ENCODE measurements at regions not wholly inside any gene's neighbourhood (a gene's known extent, or its start where the extent isn't known, plus 50 kb on each side); places are given as distances from the start of the nearest gene placed in this dataset.

GRCh38 chrX:140317462-140317861 is 187.4 kb downstream of the SOX3 start:
- Histone ChIP-seq H3K27ac (no peak overlapping the region), H3K9me3 (no peaks in the 10 kb centered on the region), H3K36me3 (no peaks in the 10 kb centered on the region), H3K4me3 (no peak overlapping the region), H3K27me3 (peaks cover 0 to 4% (median 0%) of the 10 kb centered on the region in 9 donors), H3K4me1 (no peaks in the 10 kb centered on the region)
- TF ChIP-seq POLR2A (IDR thresholded peaks at IDR 0.05) (no peak), CTCF (IDR thresholded peaks at IDR 0.05) (no peak)
- 50 to 69% (median 58%) methylated on average over 2 of the region's 2 CpGs for WGBS, 4 donors
- ATAC-seq (no peak), DNase-seq (no peak)
- intact Hi-C loops (cut with DNase I): no loop called here

- DNase-seq (no peak), ATAC-seq (no peak)
Observed at GRCh38 chrX:140298960-140299825, 205.7 kb downstream of the SOX3 start.

GRCh38 chrX:140297273-140297672 is 207.6 kb downstream of the SOX3 start:
- ATAC-seq: no peak
- intact Hi-C loops (cut with DNase I): no loop called here
- H3K4me3 ChIP-seq: no peak overlapping the region
- no peak for DNase-seq
- H3K9me3 ChIP-seq: no peaks in the 10 kb centered on the region
- no peaks in the 10 kb centered on the region for H3K4me1 ChIP-seq
- TF ChIP-seq POLR2A (IDR thresholded peaks at IDR 0.05) (no peak), CTCF (IDR thresholded peaks at IDR 0.05) (no peak)
- WGBS, 4 donors: 77 to 85% (median 82%) methylated on average over 1 of the region's 1 CpG
- H3K36me3 ChIP-seq: no peaks in the 10 kb centered on the region
- no peaks in the 10 kb centered on the region for H3K27me3 ChIP-seq
- H3K27ac ChIP-seq: no peak overlapping the region

More at GRCh38 chrX:140298960-140299825, 205.7 kb downstream of the SOX3 start:
- Histone ChIP-seq H3K4me3 (no peak overlapping the region), H3K36me3 (no peaks in the 10 kb centered on the region), H3K9me3 (peaks cover 0 to 1% (median 0%) of the 10 kb centered on the region in 12 donors), H3K4me1 (no peaks in the 10 kb centered on the region), H3K27me3 (no peaks in the 10 kb centered on the region), H3K27ac (no peak overlapping the region)
- TF ChIP-seq POLR2A (IDR thresholded peaks at IDR 0.05) (no peak), CTCF (IDR thresholded peaks at IDR 0.05) (no peak)
- WGBS, 4 donors: 66 to 83% (median 73%) methylated on average over 11 of the region's 11 CpGs
- intact Hi-C loops (cut with DNase I): no loop called here

GRCh38 chrX:140292961-140293360 is 211.9 kb downstream of the SOX3 start:
- no peak for ATAC-seq
- H3K4me3 ChIP-seq: no peak overlapping the region

More at GRCh38 chrX:140292961-140293360, 211.9 kb downstream of the SOX3 start:
- no peaks in the 10 kb centered on the region for H3K4me1 ChIP-seq
- intact Hi-C loops (cut with DNase I): no loop called here
- WGBS, 4 donors: 48 to 62% (median 61%) methylated on average over 1 of the region's 1 CpG
- no peaks in the 10 kb centered on the region for H3K9me3 ChIP-seq
- TF ChIP-seq POLR2A (IDR thresholded peaks at IDR 0.05) (no peak), CTCF (IDR thresholded peaks at IDR 0.05) (no peak)
- no peaks in the 10 kb centered on the region for H3K36me3 ChIP-seq
- H3K27ac ChIP-seq: no peak overlapping the region
- no peaks in the 10 kb centered on the region for H3K27me3 ChIP-seq
- no peak for DNase-seq
